Liver (tissue), 8 donors: ENCODE measurements at regions not wholly inside any gene's neighbourhood (a gene's known extent, or its start where the extent isn't known, plus 50 kb on each side); places are given as distances from the start of the nearest gene placed in this dataset.

Source experiments
- DNase-seq: peaks from one replicate; pipeline ENCODE4 v3.0.0-alpha.2; 2017; ENCODE audit warnings: low spot score
- H3K27ac ChIP-seq, 2 donors: one replicate each; pipeline ENCODE4 v1.7.0; 2013; ENCODE audit warnings: inconsistent platforms in 2 of 2, low read length in 2 of 2, control low read depth in 1 of 2, low read depth in 1 of 2, mild to moderate bottlenecking in 1 of 2
- H3K27me3 ChIP-seq, 4 donors: one replicate each; pipeline versions ENCODE4 v1.6.1 to v1.7.0; 2013; ENCODE audit warnings: low read length in 3 of 4, inconsistent platforms in 1 of 4, mild to moderate bottlenecking in 1 of 4, moderate library complexity in 1 of 4; ENCODE audit not compliant: control insufficient read depth in 4 of 4, insufficient read depth in 4 of 4
- H3K36me3 ChIP-seq, 4 donors: one replicate each; pipeline versions ENCODE4 v1.6.1 to v1.7.0; 2013; ENCODE audit warnings: low read length in 3 of 4, mild to moderate bottlenecking in 3 of 4, low read depth in 1 of 4, moderate library complexity in 1 of 4; ENCODE audit not compliant: control insufficient read depth in 4 of 4, insufficient read depth in 3 of 4
- H3K4me1 ChIP-seq, 4 donors: one replicate each; pipeline versions ENCODE4 v1.6.1 to v1.7.0; 2013; ENCODE audit warnings: low read length in 3 of 4, mild to moderate bottlenecking in 3 of 4, moderate library complexity in 1 of 4; ENCODE audit not compliant: control insufficient read depth in 4 of 4, insufficient read depth in 4 of 4
- H3K4me3 ChIP-seq, 3 donors: one replicate each; pipeline versions ENCODE4 v1.6.1 to v1.7.0; 2013; ENCODE audit warnings: low read length in 3 of 3, control low read depth in 1 of 3, low read depth in 1 of 3, mild to moderate bottlenecking in 1 of 3
- H3K9ac ChIP-seq, 2 donors: one replicate each; pipeline ENCODE4 v1.7.0; 2013; ENCODE audit warnings: low read length in 2 of 2, mild to moderate bottlenecking in 2 of 2, moderate library complexity in 2 of 2, control low read depth in 1 of 2, low read depth in 1 of 2
- H3K9me3 ChIP-seq, 4 donors: one replicate each; pipeline versions ENCODE4 v1.6.1 to v1.7.0; 2013; ENCODE audit warnings: low read length in 3 of 4; ENCODE audit not compliant: control insufficient read depth in 4 of 4
- EGR1 ChIP-seq, 2 donors: IDR thresholded peaks; 2 replicates each; pipeline ENCODE4 v1.6.1; 2016 to 2018; ENCODE audit warnings: antibody characterized with exemption in 2 of 2, low read depth in 2 of 2
- FOXA1 ChIP-seq: IDR thresholded peaks from 2 replicates; pipeline ENCODE4 v1.6.1; 2016; ENCODE audit warnings: antibody characterized with exemption
- FOXA2 ChIP-seq: IDR thresholded peaks from 2 replicates; pipeline ENCODE4 v1.6.1; 2016; ENCODE audit warnings: antibody characterized with exemption
- GABPA ChIP-seq, 2 donors: IDR thresholded peaks in 1 of 2; conservative IDR thresholded peaks in 1 of 2; 2 replicates each; pipeline ENCODE4 v1.6.1; 2016; ENCODE audit warnings: antibody characterized with exemption in 2 of 2, mild to moderate bottlenecking in 1 of 2, moderate library complexity in 1 of 2
- HNF4A ChIP-seq, 2 donors: conservative IDR thresholded peaks; 2 replicates each; pipeline ENCODE4 v1.6.1; 2016; ENCODE audit warnings: antibody characterized with exemption in 2 of 2, mild to moderate bottlenecking in 2 of 2
- HNF4G ChIP-seq: IDR thresholded peaks from 2 replicates; pipeline ENCODE4 v1.6.1; 2016; ENCODE audit warnings: antibody characterized with exemption
- JUND ChIP-seq, 2 donors: IDR thresholded peaks; 2 replicates each; pipeline ENCODE4 v1.6.1; 2016; ENCODE audit warnings: antibody characterized with exemption in 2 of 2
- MAX ChIP-seq: IDR thresholded peaks from 2 replicates; pipeline ENCODE4 v1.6.1; 2016; ENCODE audit warnings: antibody characterized with exemption
- NR2F2 ChIP-seq: IDR thresholded peaks from 2 replicates; pipeline ENCODE4 v1.6.1; 2016; ENCODE audit warnings: antibody characterized with exemption
- RAD21 ChIP-seq, 2 donors: IDR thresholded peaks; 2 replicates each; pipeline ENCODE4 v1.6.1; 2016; ENCODE audit warnings: antibody characterized with exemption in 2 of 2, mild to moderate bottlenecking in 2 of 2
- REST ChIP-seq: IDR thresholded peaks from 2 replicates; pipeline ENCODE4 v1.6.1; 2016; ENCODE audit warnings: antibody characterized with exemption, mild to moderate bottlenecking
- RXRA ChIP-seq, 2 donors: IDR thresholded peaks; 2 replicates each; pipeline ENCODE4 v1.6.1; 2017 to 2018; ENCODE audit warnings: antibody characterized with exemption in 2 of 2, mild to moderate bottlenecking in 1 of 2
- SP1 ChIP-seq: IDR thresholded peaks from 2 replicates; pipeline ENCODE4 v1.6.1; 2018; ENCODE audit warnings: antibody characterized with exemption, mild to moderate bottlenecking
- TAF1 ChIP-seq: conservative IDR thresholded peaks from 2 replicates; pipeline ENCODE4 v1.6.1; 2016; ENCODE audit warnings: antibody characterized with exemption, mild to moderate bottlenecking
- YY1 ChIP-seq: IDR thresholded peaks from 2 replicates; pipeline ENCODE4 v1.6.1; 2016; ENCODE audit warnings: antibody characterized with exemption, mild to moderate bottlenecking
- ZBTB33 ChIP-seq: IDR thresholded peaks from 2 replicates; pipeline ENCODE4 v1.6.1; 2016; ENCODE audit warnings: antibody characterized with exemption
- WGBS: extraction: QIAGEN DNeasy Blood & Tissue Kit; methylation state at CpG from one replicate; pipeline ENCODE4 v1.1.7; 2013; 5-methylcytosine and 5-hydroxymethylcytosine counted together
- TF ChIP-seq, protein P1 (sequence below): IDR thresholded peaks from 2 replicates; pipeline ENCODE4 v1.6.1; 2016; ENCODE audit warnings: antibody characterized with exemption
- TF ChIP-seq, protein P2 (sequence below): fragments of 150-350 bp; IDR thresholded peaks from 2 replicates; pipeline ENCODE4 v1.5.1; 2017; ENCODE audit warnings: improper control_type of control experiment, low read depth, low read length; ENCODE audit not compliant: missing input control
- donor health status: healthy.
- donor health status: healthy.
- donor health status: healthy.
- donor health status: healthy.
- donor health status: healthy.

DNA sequence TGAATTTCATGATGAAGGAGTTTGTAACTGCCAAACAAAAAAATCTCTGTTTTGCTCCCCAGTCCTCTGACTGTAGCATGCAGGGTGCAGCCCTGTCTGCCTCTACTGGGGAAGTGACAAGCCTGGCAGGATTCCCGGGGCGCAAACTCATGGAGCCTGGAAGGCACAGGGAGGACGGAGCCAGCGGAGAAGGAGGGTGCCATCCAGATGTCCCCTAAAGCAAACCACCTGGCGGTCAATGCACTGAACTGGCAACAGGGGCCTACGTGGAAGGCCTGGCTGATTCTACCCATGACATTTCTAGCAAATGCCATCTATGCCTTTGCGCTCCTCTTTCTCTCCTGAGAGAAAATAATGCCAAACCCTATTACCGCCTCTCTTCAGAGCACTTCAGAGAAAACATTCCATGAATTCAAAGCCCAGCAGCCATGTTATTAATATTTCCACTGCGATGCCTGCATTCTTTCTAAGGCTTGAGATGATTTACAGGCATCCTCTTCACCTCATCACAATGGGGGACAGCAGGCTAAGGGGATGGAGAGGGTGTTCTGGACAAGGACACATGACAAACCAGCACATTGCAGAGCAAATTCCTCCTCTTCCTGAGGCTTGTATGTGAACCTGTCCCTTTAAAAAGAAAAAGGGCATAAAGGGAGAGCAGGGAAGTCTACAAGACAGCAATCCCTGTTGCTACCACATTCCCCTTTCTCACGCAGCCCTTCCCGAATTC is 329.3 kb upstream of the NOCT start:
- TF ChIP-seq REST, result no peak
- no peak for TF ChIP-seq RXRA (IDR thresholded peaks at IDR 0.05)
- TF ChIP-seq SP1, result no peak
- peaks cover 0 to 3% (median 0%) of the 10 kb centered on the region in 4 donors for H3K27me3 ChIP-seq
- H3K9me3 ChIP-seq, result no peaks in the 10 kb centered on the region
- no peak overlapping the region for H3K4me3 ChIP-seq
- 94% methylated on average over 11 of the region's 11 CpGs for WGBS
- DNase-seq, result no peak
- peaks cover 0 to 8% (median 2%) of the 10 kb centered on the region in 4 donors for H3K4me1 ChIP-seq
- no peaks in the 10 kb centered on the region for H3K36me3 ChIP-seq
- H3K9ac ChIP-seq, result no peak overlapping the region
- H3K27ac ChIP-seq, result no peak overlapping the region

DNA sequence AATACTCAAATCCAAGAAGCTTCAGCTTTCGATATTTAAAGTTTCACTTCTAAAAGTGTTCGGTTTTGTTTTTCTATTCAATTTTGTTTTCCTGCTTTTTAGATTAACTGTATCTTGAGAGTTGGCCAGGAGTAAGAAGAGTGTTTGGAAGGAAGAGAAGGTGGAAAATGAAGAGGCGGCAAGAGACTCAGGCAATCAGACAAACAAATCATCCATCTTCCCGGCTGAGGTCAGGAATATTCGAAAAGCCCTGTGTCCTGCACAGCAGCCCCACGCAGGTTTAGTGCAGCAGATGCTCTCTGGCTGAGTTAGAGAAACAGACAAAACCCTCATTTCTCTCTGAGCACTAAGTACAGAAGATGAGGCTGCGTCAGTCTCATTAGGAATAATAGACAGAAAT is 330.3 kb upstream of the NOCT start:
- DNase-seq, result no peak
- Histone ChIP-seq H3K4me3 (no peak overlapping the region), H3K9me3 (no peaks in the 10 kb centered on the region), H3K36me3 (no peaks in the 10 kb centered on the region), H3K27me3 (peaks cover 0 to 3% (median 0%) of the 10 kb centered on the region in 4 donors), H3K4me1 (peaks cover 0 to 8% (median 3%) of the 10 kb centered on the region in 4 donors), H3K27ac (no peak overlapping the region), H3K9ac (no peak overlapping the region)
- WGBS, result 91% methylated on average over 7 of the region's 7 CpGs
- TF ChIP-seq YY1, result no peak
- no peak for TF ChIP-seq HNF4A (conservative IDR thresholded peaks at IDR 0.05)
- no peak for TF ChIP-seq ZBTB33
- TF ChIP-seq TAF1, result no peak
- TF ChIP-seq HNF4G, result no peak
- no peak for TF ChIP-seq FOXA2
- no peak for TF ChIP-seq NR2F2
- TF ChIP-seq, protein P1, sequence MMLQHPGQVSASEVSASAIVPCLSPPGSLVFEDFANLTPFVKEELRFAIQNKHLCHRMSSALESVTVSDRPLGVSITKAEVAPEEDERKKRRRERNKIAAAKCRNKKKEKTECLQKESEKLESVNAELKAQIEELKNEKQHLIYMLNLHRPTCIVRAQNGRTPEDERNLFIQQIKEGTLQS, result no peak
- no peak for TF ChIP-seq RAD21 (IDR thresholded peaks at IDR 0.05)
- TF ChIP-seq REST, result no peak
- TF ChIP-seq JUND (IDR thresholded peaks at IDR 0.05), result no peak
- TF ChIP-seq SP1, result no peak
- TF ChIP-seq RXRA (IDR thresholded peaks at IDR 0.05), result no peak
- TF ChIP-seq, protein P2, sequence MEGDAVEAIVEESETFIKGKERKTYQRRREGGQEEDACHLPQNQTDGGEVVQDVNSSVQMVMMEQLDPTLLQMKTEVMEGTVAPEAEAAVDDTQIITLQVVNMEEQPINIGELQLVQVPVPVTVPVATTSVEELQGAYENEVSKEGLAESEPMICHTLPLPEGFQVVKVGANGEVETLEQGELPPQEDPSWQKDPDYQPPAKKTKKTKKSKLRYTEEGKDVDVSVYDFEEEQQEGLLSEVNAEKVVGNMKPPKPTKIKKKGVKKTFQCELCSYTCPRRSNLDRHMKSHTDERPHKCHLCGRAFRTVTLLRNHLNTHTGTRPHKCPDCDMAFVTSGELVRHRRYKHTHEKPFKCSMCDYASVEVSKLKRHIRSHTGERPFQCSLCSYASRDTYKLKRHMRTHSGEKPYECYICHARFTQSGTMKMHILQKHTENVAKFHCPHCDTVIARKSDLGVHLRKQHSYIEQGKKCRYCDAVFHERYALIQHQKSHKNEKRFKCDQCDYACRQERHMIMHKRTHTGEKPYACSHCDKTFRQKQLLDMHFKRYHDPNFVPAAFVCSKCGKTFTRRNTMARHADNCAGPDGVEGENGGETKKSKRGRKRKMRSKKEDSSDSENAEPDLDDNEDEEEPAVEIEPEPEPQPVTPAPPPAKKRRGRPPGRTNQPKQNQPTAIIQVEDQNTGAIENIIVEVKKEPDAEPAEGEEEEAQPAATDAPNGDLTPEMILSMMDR, result no peak
- TF ChIP-seq FOXA1, result no peak
- no peak for TF ChIP-seq EGR1 (IDR thresholded peaks at IDR 0.05; ENCODE audit: low read depth in 2 of 2)
- no peak for TF ChIP-seq MAX
- TF ChIP-seq GABPA (IDR thresholded peaks at IDR 0.05 in 1 of 2, conservative IDR thresholded peaks at IDR 0.05 in 1 of 2), result no peak
